BLaER1 treated with 17β-estradiol and CSF1 and Interleukin-3, amounts not matched to agents 10 nM and 100 nM (cell line): ENCODE measurements at regions not wholly inside any gene's neighbourhood (a gene's known extent, or its start where the extent isn't known, plus 50 kb on each side); places are given as distances from the start of the nearest gene placed in this dataset.

Experiments
- H3K27ac ChIP-seq, 11 experiments: shearing (Covaris generic); formaldehyde crosslinking; 2 replicates each; pipeline ENCODE4 v1.8.1; 2022
- H3K27me3 ChIP-seq, 11 experiments: shearing (Covaris generic); formaldehyde crosslinking; 2 replicates each; pipeline ENCODE4 v1.8.1; 2022
- H3K36me3 ChIP-seq, 11 experiments: shearing (Covaris generic); formaldehyde crosslinking; 2 replicates each; pipeline ENCODE4 v1.8.1; 2022
- H3K4me1 ChIP-seq, 10 experiments: shearing (Covaris generic); formaldehyde crosslinking; 2 replicates each; pipeline ENCODE4 v1.8.1; 2022
- H3K4me2 ChIP-seq, 11 experiments: shearing (Covaris generic); formaldehyde crosslinking; 2 replicates each; pipeline ENCODE4 v1.8.1; 2022
- H3K4me3 ChIP-seq, 10 experiments: shearing (Covaris generic); formaldehyde crosslinking; 2 replicates each; pipeline ENCODE4 v1.8.1; 2022
- H3K9ac ChIP-seq, 11 experiments: shearing (Covaris generic); formaldehyde crosslinking; 2 replicates each; pipeline ENCODE4 v1.8.1; 2022
- H3K9me3 ChIP-seq, 11 experiments: shearing (Covaris generic); formaldehyde crosslinking; replicated peaks in 1 of 11; 2 replicates each; pipeline ENCODE4 v1.8.1; 2022
- H4K20me1 ChIP-seq, 11 experiments: shearing (Covaris generic); formaldehyde crosslinking; 2 replicates each; pipeline ENCODE4 v1.8.1; 2022
- Cebpa-rat ChIP-seq, 11 experiments: shearing (Covaris generic); IDR thresholded peaks; 2 replicates each; pipeline ENCODE4 v1.8.1; 2022

DNA sequence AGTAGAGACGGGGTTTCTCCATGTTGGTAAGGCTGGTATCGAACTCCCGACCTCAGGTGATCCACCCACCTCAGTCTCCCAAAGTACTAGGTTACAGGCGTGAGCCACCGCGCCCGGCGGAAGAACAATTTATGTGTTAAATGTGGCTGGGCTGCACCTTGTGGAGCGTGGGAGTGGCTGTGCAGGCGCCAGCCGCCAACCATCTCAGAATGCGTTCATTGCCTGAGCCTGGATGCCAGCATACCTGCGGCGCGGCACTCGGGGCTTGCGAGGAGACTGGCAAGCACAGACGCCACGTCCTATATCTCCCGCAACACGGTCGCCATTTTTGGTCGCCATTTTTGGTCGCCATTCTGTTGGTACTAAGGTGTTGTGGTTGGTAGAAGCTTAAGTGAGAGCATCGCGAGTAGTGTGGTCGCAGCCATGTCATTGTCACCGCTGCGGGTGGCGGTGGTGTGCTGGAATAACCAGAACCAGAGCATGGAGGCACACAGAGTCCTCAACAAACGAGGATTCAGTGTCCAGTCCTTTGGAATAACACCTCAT lies 193.6 kb upstream of the HTR2C start:
- H3K4me1 ChIP-seq, result no peaks in the 10 kb centered on the region
- no peaks in the 10 kb centered on the region for H3K36me3 ChIP-seq
- no peak overlapping the region for H3K9ac ChIP-seq
- peaks cover 0 to 8% (median 4%) of the 10 kb centered on the region in 11 experiments; a peak in 6 of 22 replicates for H3K9me3 ChIP-seq
- no peak overlapping the region for H3K4me3 ChIP-seq
- no peak overlapping the region for H3K27ac ChIP-seq
- no peak overlapping the region for H3K4me2 ChIP-seq
- H4K20me1 ChIP-seq, result no peaks in the 10 kb centered on the region
- no peak for TF ChIP-seq Cebpa-rat (IDR thresholded peaks at IDR 0.05)
- peaks cover 4 to 46% (median 28%) of the 10 kb centered on the region in 11 experiments; a peak in 19 of 22 replicates for H3K27me3 ChIP-seq
